ENCODE measurements at regions not wholly inside any gene's neighbourhood (a gene's known extent, or its start where the extent isn't known, plus 50 kb on each side); places are given as distances from the start of the nearest gene placed in this dataset.

GRCh38 chr2:18106841-18107240, 228.4 kb downstream of the KCNS3 start:
- Histone ChIP-seq H3K4me3 (ENCODE audit: low read length in 2 of 2) (no peak overlapping the region), H3K4me1 (ENCODE audit: control insufficient read depth in 2 of 2, insufficient read depth in 2 of 2, low read length in 2 of 2) (no peaks in the 10 kb centered on the region), H3K27ac (ENCODE audit: low read depth in 1 of 2, low read length in 1 of 2) (no peak overlapping the region), H3K9me3 (ENCODE audit: control insufficient read depth in 2 of 2, insufficient read depth in 1 of 2, low read length in 1 of 2) (no peaks in the 10 kb centered on the region), H3K27me3 (ENCODE audit: control insufficient read depth in 2 of 2, insufficient read depth in 1 of 2, low read length in 1 of 2) (no peaks in the 10 kb centered on the region), H3K36me3 (ENCODE audit: control insufficient read depth in 2 of 2, insufficient read depth in 2 of 2, low read length in 1 of 2) (no peaks in the 10 kb centered on the region)
- DNase-seq (ENCODE audit: low read depth in 6 of 9, low spot score in 9 of 9): no peak
- WGBS: 74% methylated on average over 2 of the region's 2 CpGs

DNA sequence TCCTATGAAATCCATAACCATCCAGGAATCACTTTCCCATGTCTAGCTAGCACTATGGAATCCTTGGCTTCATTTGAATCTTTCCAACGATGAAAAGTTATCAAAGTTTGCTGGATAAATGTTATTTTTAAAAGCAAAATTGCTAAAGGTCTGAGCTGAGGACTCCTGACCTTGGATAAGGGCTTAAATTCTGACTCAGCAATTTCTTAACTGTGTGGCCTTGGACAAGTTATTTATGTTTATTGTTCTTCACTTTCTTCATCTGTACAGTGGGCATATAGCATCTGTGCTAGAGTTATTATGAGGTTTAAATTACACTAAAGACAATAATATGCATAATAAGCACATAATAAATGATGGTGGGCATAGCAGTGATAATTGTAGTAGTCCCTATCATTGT, 227.5 kb downstream of the KCNS3 start:
- no peak overlapping the region for H3K27ac ChIP-seq (ENCODE audit: low read depth in 1 of 2, low read length in 1 of 2)
- WGBS: 93% methylated on average over 1 of the region's 1 CpG

GRCh38 chr2:18104595-18105224, 226.2 kb downstream of the KCNS3 start:
- WGBS: 68% methylated on average over 5 of the region's 5 CpGs
- Histone ChIP-seq H3K27me3 (ENCODE audit: control insufficient read depth in 2 of 2, insufficient read depth in 1 of 2, low read length in 1 of 2) (no peaks in the 10 kb centered on the region), H3K9me3 (ENCODE audit: control insufficient read depth in 2 of 2, insufficient read depth in 1 of 2, low read length in 1 of 2) (no peaks in the 10 kb centered on the region), H3K4me1 (ENCODE audit: control insufficient read depth in 2 of 2, insufficient read depth in 2 of 2, low read length in 2 of 2) (no peaks in the 10 kb centered on the region), H3K36me3 (ENCODE audit: control insufficient read depth in 2 of 2, insufficient read depth in 2 of 2, low read length in 1 of 2) (no peaks in the 10 kb centered on the region), H3K4me3 (ENCODE audit: low read length in 2 of 2) (no peak overlapping the region), H3K27ac (ENCODE audit: low read depth in 1 of 2, low read length in 1 of 2) (no peak overlapping the region)
- no peak for DNase-seq (ENCODE audit: low read depth in 6 of 9, low spot score in 9 of 9)

More for the DNA sequence above, 227.5 kb downstream of the KCNS3 start:
- Histone ChIP-seq H3K36me3 (ENCODE audit: control insufficient read depth in 2 of 2, insufficient read depth in 2 of 2, low read length in 1 of 2) (no peaks in the 10 kb centered on the region), H3K4me1 (ENCODE audit: control insufficient read depth in 2 of 2, insufficient read depth in 2 of 2, low read length in 2 of 2) (no peaks in the 10 kb centered on the region), H3K9me3 (ENCODE audit: control insufficient read depth in 2 of 2, insufficient read depth in 1 of 2, low read length in 1 of 2) (no peaks in the 10 kb centered on the region), H3K27me3 (ENCODE audit: control insufficient read depth in 2 of 2, insufficient read depth in 1 of 2, low read length in 1 of 2) (no peaks in the 10 kb centered on the region), H3K4me3 (ENCODE audit: low read length in 2 of 2) (no peak overlapping the region)
- no peak for DNase-seq (ENCODE audit: low read depth in 6 of 9, low spot score in 9 of 9)

- Histone ChIP-seq H3K27ac (ENCODE audit: low read depth in 1 of 2, low read length in 1 of 2) (no peak overlapping the region), H3K27me3 (ENCODE audit: control insufficient read depth in 2 of 2, insufficient read depth in 1 of 2, low read length in 1 of 2) (no peaks in the 10 kb centered on the region), H3K36me3 (ENCODE audit: control insufficient read depth in 2 of 2, insufficient read depth in 2 of 2, low read length in 1 of 2) (no peaks in the 10 kb centered on the region), H3K9me3 (ENCODE audit: control insufficient read depth in 2 of 2, insufficient read depth in 1 of 2, low read length in 1 of 2) (no peaks in the 10 kb centered on the region), H3K4me3 (ENCODE audit: low read length in 2 of 2) (no peak overlapping the region), H3K4me1 (ENCODE audit: control insufficient read depth in 2 of 2, insufficient read depth in 2 of 2, low read length in 2 of 2) (no peaks in the 10 kb centered on the region)
- no peak for DNase-seq (ENCODE audit: low read depth in 6 of 9, low spot score in 9 of 9)
- WGBS: 97% methylated on average over 4 of the region's 4 CpGs
Measured at GRCh38 chr2:18096836-18097405, 218.5 kb downstream of the KCNS3 start.

GRCh38 chr2:18094277-18094676, 215.8 kb downstream of the KCNS3 start:
- H3K27ac ChIP-seq (ENCODE audit: low read depth in 1 of 2, low read length in 1 of 2): no peak overlapping the region
- H3K4me1 ChIP-seq (ENCODE audit: control insufficient read depth in 2 of 2, insufficient read depth in 2 of 2, low read length in 2 of 2): no peaks in the 10 kb centered on the region
- 11% methylated on average over 2 of the region's 2 CpGs for WGBS
- H3K36me3 ChIP-seq (ENCODE audit: control insufficient read depth in 2 of 2, insufficient read depth in 2 of 2, low read length in 1 of 2): no peaks in the 10 kb centered on the region
- H3K27me3 ChIP-seq (ENCODE audit: control insufficient read depth in 2 of 2, insufficient read depth in 1 of 2, low read length in 1 of 2): no peaks in the 10 kb centered on the region
- H3K4me3 ChIP-seq (ENCODE audit: low read length in 2 of 2): no peak overlapping the region
- H3K9me3 ChIP-seq (ENCODE audit: control insufficient read depth in 2 of 2, insufficient read depth in 1 of 2, low read length in 1 of 2): no peaks in the 10 kb centered on the region
- no peak for DNase-seq (ENCODE audit: low read depth in 6 of 9, low spot score in 9 of 9)

DNA sequence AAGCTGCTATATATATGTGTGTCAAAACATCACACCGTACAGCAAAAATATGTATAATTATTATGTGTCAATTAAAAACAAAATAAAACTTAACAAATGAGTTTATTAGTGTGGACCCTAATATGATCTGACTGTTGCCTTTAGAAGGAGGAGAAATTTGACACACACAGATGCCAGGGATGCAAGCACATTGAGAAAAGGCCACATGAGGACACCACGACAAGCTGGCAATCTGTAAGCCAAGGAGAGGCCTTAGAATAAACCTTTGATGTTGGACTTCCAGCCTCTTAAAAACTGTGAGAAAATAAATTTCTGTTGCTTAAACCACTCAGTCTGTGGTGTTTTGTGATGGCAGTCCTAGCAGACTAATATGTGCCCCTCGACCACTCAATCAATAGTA, 214.7 kb downstream of the KCNS3 start:
- H3K36me3 ChIP-seq (ENCODE audit: control insufficient read depth in 2 of 2, insufficient read depth in 2 of 2, low read length in 1 of 2): no peaks in the 10 kb centered on the region
- no peaks in the 10 kb centered on the region for H3K4me1 ChIP-seq (ENCODE audit: control insufficient read depth in 2 of 2, insufficient read depth in 2 of 2, low read length in 2 of 2)
- no peak for DNase-seq (ENCODE audit: low read depth in 6 of 9, low spot score in 9 of 9)
- no peaks in the 10 kb centered on the region for H3K9me3 ChIP-seq (ENCODE audit: control insufficient read depth in 2 of 2, insufficient read depth in 1 of 2, low read length in 1 of 2)
- WGBS: 92% methylated on average over 3 of the region's 3 CpGs
- no peaks in the 10 kb centered on the region for H3K27me3 ChIP-seq (ENCODE audit: control insufficient read depth in 2 of 2, insufficient read depth in 1 of 2, low read length in 1 of 2)
- no peak overlapping the region for H3K4me3 ChIP-seq (ENCODE audit: low read length in 2 of 2)
- no peak overlapping the region for H3K27ac ChIP-seq (ENCODE audit: low read depth in 1 of 2, low read length in 1 of 2)

DNA sequence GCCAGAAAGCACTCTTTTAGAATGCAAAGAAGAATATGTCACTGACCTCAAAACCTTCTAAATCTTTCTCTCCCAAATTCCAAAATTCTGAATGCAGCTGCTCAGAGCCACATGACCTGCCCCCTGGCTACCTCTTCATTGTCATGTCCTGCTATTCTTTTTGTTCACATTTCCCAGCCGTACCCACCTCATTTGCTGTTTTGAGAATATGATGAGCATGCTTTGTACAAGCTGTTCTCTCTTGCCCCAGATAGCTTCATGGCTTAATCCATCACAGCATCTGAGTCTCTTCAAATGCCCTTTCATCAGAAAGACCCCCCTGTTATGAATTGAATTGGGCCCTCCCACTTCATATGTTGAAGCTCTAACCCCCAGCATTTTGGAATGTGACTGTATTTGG, 214.3 kb downstream of the KCNS3 start:
- Histone ChIP-seq H3K4me3 (ENCODE audit: low read length in 2 of 2) (no peak overlapping the region), H3K27me3 (ENCODE audit: control insufficient read depth in 2 of 2, insufficient read depth in 1 of 2, low read length in 1 of 2) (no peaks in the 10 kb centered on the region), H3K27ac (ENCODE audit: low read depth in 1 of 2, low read length in 1 of 2) (no peak overlapping the region), H3K9me3 (ENCODE audit: control insufficient read depth in 2 of 2, insufficient read depth in 1 of 2, low read length in 1 of 2) (no peaks in the 10 kb centered on the region), H3K36me3 (ENCODE audit: control insufficient read depth in 2 of 2, insufficient read depth in 2 of 2, low read length in 1 of 2) (no peaks in the 10 kb centered on the region), H3K4me1 (ENCODE audit: control insufficient read depth in 2 of 2, insufficient read depth in 2 of 2, low read length in 2 of 2) (no peaks in the 10 kb centered on the region)
- 94% methylated on average over 1 of the region's 1 CpG for WGBS
- no peak for DNase-seq (ENCODE audit: low read depth in 6 of 9, low spot score in 9 of 9)

- no peaks in the 10 kb centered on the region for H3K36me3 ChIP-seq (ENCODE audit: control insufficient read depth in 2 of 2, insufficient read depth in 2 of 2, low read length in 1 of 2)
- DNase-seq (ENCODE audit: low read depth in 6 of 9, low spot score in 9 of 9): no peak
- H3K9me3 ChIP-seq (ENCODE audit: control insufficient read depth in 2 of 2, insufficient read depth in 1 of 2, low read length in 1 of 2): no peaks in the 10 kb centered on the region
- H3K4me1 ChIP-seq (ENCODE audit: control insufficient read depth in 2 of 2, insufficient read depth in 2 of 2, low read length in 2 of 2): no peaks in the 10 kb centered on the region
- no peak overlapping the region for H3K4me3 ChIP-seq (ENCODE audit: low read length in 2 of 2)
- H3K27me3 ChIP-seq (ENCODE audit: control insufficient read depth in 2 of 2, insufficient read depth in 1 of 2, low read length in 1 of 2): no peaks in the 10 kb centered on the region
- H3K27ac ChIP-seq (ENCODE audit: low read depth in 1 of 2, low read length in 1 of 2): no peak overlapping the region
Measured at GRCh38 chr2:18085593-18085992, 207.1 kb downstream of the KCNS3 start.

- Histone ChIP-seq H3K36me3 (ENCODE audit: control insufficient read depth in 2 of 2, insufficient read depth in 2 of 2, low read length in 1 of 2) (no peaks in the 10 kb centered on the region), H3K27ac (ENCODE audit: low read depth in 1 of 2, low read length in 1 of 2) (no peak overlapping the region), H3K4me1 (ENCODE audit: control insufficient read depth in 2 of 2, insufficient read depth in 2 of 2, low read length in 2 of 2) (no peaks in the 10 kb centered on the region), H3K9me3 (ENCODE audit: control insufficient read depth in 2 of 2, insufficient read depth in 1 of 2, low read length in 1 of 2) (no peaks in the 10 kb centered on the region), H3K4me3 (ENCODE audit: low read length in 2 of 2) (no peak overlapping the region), H3K27me3 (ENCODE audit: control insufficient read depth in 2 of 2, insufficient read depth in 1 of 2, low read length in 1 of 2) (no peaks in the 10 kb centered on the region)
- no peak for DNase-seq (ENCODE audit: low read depth in 6 of 9, low spot score in 9 of 9)
- WGBS: 90% methylated on average over 3 of the region's 3 CpGs
Measured at GRCh38 chr2:18084376-18084775, 205.9 kb downstream of the KCNS3 start.

Measured in thymus (tissue), 11 donors.